K562 (cell line): ENCODE measurements at regions not wholly inside any gene's neighbourhood (a gene's known extent, or its start where the extent isn't known, plus 50 kb on each side); places are given as distances from the start of the nearest gene placed in this dataset.

ENCODE experiments used
- ATF1 ChIP-seq, 2 experiments: fragments of 450-650 bp in 1 of 2; IDR thresholded peaks; 2 replicates each; pipeline ENCODE4 v1.6.1; 2016; ENCODE audit warnings: missing compliant biosample characterization in 1 of 2, missing genetic modification characterization in 1 of 2
- FOXK1 ChIP-seq: sonication (generic); formaldehyde crosslinking; IDR thresholded peaks from 2 replicates; pipeline ENCODE4 v1.8.0; 2022; ENCODE audit warnings: missing genetic modification reagents, mild to moderate bottlenecking, borderline replicate concordance
- FOXM1 ChIP-seq, 2 experiments: fragments of 450-650 bp in 1 of 2; sonication (generic) in 1 of 2; formaldehyde crosslinking in 1 of 2; IDR thresholded peaks; 2 replicates each; pipeline versions ENCODE4 v1.6.1 to v1.9.0; 2017 to 2022; ENCODE audit warnings: low read depth in 2 of 2, mild to moderate bottlenecking in 2 of 2, missing genetic modification reagents in 1 of 2, moderate library complexity in 1 of 2
- TEAD4 ChIP-seq, 2 experiments: sonication (generic) in 1 of 2; formaldehyde crosslinking in 1 of 2; IDR thresholded peaks; 2 replicates each; pipeline versions ENCODE4 v1.6.1 to v1.8.0; 2012 to 2022; ENCODE audit warnings: borderline replicate concordance in 1 of 2, inconsistent platforms in 1 of 2, low read length in 1 of 2, mild to moderate bottlenecking in 1 of 2, missing genetic modification reagents in 1 of 2
- TF ChIP-seq, protein P1 (sequence below): fragments of 250-450 bp; sonication (Bioruptor Pico); IDR thresholded peaks from 2 replicates; pipeline ENCODE4 v1.5.0; 2020; ENCODE audit warnings: mild to moderate bottlenecking, borderline replicate concordance
- TF ChIP-seq, protein P2 (sequence below), 3 experiments: IDR thresholded peaks in 2 of 3; conservative IDR thresholded peaks in 1 of 3; 2 replicates each; pipeline ENCODE4 v1.5.1; 2011 to 2012; ENCODE audit warnings: low read length in 3 of 3, mild to moderate bottlenecking in 3 of 3, control low read depth in 2 of 3, improper control_type of control experiment in 1 of 3, inconsistent platforms in 1 of 3, low read depth in 1 of 3, mixed read lengths in 1 of 3, moderate library complexity in 1 of 3; ENCODE audit not compliant: insufficient read depth in 2 of 3
- TF ChIP-seq, protein P3 (sequence below): sonication (generic); formaldehyde crosslinking; IDR thresholded peaks from 2 replicates; pipeline ENCODE4 v1.9.0; 2022; ENCODE audit warnings: mild to moderate bottlenecking, missing genetic modification reagents

DNA sequence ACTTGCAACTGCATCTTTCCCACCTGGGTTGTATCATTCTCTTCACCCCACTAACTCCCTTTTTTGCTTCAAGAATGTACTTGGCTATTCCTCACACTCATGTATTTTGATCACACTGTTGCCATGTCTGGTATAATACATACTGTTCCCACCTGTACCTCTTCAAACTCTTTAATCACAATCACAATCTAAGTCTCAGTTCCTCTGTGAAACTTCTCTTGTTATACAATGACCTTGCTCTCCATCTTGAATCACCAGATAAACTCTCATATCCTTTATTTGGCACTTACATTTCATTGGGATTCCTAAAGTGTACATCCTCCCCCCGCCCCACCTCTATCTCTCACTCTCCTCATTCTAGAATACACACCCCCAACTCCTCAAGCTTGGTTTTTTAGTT is 516.0 kb upstream of the CHORDC1 start:
- TF ChIP-seq, protein P1, sequence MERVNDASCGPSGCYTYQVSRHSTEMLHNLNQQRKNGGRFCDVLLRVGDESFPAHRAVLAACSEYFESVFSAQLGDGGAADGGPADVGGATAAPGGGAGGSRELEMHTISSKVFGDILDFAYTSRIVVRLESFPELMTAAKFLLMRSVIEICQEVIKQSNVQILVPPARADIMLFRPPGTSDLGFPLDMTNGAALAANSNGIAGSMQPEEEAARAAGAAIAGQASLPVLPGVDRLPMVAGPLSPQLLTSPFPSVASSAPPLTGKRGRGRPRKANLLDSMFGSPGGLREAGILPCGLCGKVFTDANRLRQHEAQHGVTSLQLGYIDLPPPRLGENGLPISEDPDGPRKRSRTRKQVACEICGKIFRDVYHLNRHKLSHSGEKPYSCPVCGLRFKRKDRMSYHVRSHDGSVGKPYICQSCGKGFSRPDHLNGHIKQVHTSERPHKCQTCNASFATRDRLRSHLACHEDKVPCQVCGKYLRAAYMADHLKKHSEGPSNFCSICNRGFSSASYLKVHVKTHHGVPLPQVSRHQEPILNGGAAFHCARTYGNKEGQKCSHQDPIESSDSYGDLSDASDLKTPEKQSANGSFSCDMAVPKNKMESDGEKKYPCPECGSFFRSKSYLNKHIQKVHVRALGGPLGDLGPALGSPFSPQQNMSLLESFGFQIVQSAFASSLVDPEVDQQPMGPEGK (CRISPR knock-in tag) = no peak
- TF ChIP-seq TEAD4 (IDR thresholded peaks at IDR 0.05; ENCODE audit: low read length) (no peak), TEAD4 (CRISPR knock-in tag; IDR thresholded peaks at IDR 0.05; ENCODE audit: borderline replicate concordance) (no peak), ATF1 (CRISPR knock-in tag; IDR thresholded peaks at IDR 0.05) (no peak), ATF1 (tag; IDR thresholded peaks at IDR 0.05) (no peak), FOXM1 (IDR thresholded peaks at IDR 0.05; ENCODE audit: low read depth) (no peak), FOXM1 (CRISPR knock-in tag; IDR thresholded peaks at IDR 0.05; ENCODE audit: low read depth) (no peak), FOXK1 (CRISPR knock-in tag) (no peak)
- TF ChIP-seq, protein P2, sequence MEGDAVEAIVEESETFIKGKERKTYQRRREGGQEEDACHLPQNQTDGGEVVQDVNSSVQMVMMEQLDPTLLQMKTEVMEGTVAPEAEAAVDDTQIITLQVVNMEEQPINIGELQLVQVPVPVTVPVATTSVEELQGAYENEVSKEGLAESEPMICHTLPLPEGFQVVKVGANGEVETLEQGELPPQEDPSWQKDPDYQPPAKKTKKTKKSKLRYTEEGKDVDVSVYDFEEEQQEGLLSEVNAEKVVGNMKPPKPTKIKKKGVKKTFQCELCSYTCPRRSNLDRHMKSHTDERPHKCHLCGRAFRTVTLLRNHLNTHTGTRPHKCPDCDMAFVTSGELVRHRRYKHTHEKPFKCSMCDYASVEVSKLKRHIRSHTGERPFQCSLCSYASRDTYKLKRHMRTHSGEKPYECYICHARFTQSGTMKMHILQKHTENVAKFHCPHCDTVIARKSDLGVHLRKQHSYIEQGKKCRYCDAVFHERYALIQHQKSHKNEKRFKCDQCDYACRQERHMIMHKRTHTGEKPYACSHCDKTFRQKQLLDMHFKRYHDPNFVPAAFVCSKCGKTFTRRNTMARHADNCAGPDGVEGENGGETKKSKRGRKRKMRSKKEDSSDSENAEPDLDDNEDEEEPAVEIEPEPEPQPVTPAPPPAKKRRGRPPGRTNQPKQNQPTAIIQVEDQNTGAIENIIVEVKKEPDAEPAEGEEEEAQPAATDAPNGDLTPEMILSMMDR (IDR thresholded peaks at IDR 0.05 in 2 of 3, conservative IDR thresholded peaks at IDR 0.05 in 1 of 3; ENCODE audit: insufficient read depth in 2 of 3, low read depth in 1 of 3, low read length in 3 of 3) = no peak
- TF ChIP-seq, protein P3, sequence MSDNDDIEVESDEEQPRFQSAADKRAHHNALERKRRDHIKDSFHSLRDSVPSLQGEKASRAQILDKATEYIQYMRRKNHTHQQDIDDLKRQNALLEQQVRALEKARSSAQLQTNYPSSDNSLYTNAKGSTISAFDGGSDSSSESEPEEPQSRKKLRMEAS (CRISPR knock-in tag) = no peak
